ENCODE measurements at regions not wholly inside any gene's neighbourhood (a gene's known extent, or its start where the extent isn't known, plus 50 kb on each side); places are given as distances from the start of the nearest gene placed in this dataset. TPM values are rescaled to one million over a fixed set of nuclear protein-coding genes. Genes with fewer than 3 reads are reported as not detected.

Small RNAs in the stretch of these regions (small RNA-seq; reads per million reads assigned to genes)
- gene AC106712.1 (ENCODE audit: insufficient read depth, insufficient read length, low read depth, low replicate concordance) (not detected), gene RF00019 (ENCODE audit: insufficient read depth, insufficient read length, low read depth, low replicate concordance) (not detected)
